ENCODE measurements at regions not wholly inside any gene's neighbourhood (a gene's known extent, or its start where the extent isn't known, plus 50 kb on each side); places are given as distances from the start of the nearest gene placed in this dataset.

GRCh38 chr7:112958775-112959174 is 127.9 kb downstream of the GPR85 start:
- TF ChIP-seq CREB1 (CRISPR knock-in tag; IDR thresholded peaks at IDR 0.05; ENCODE audit: low read depth) (no peak), EZH2phosphoT487 (IDR thresholded peaks at IDR 0.05; ENCODE audit: unreplicated experiment) (no peak), ZNF331 (CRISPR knock-in tag; IDR thresholded peaks at IDR 0.05; ENCODE audit: low read depth) (no peak), JUNB (IDR thresholded peaks at IDR 0.05; ENCODE audit: unreplicated experiment) (no peak), REST (IDR thresholded peaks at IDR 0.05; ENCODE audit: unreplicated experiment) (no peak), EZH2 (IDR thresholded peaks at IDR 0.05; ENCODE audit: low read depth, unreplicated experiment) (no peak), ZNF114 (CRISPR knock-in tag; IDR thresholded peaks at IDR 0.05) (no peak), STAT1 (IDR thresholded peaks at IDR 0.05; ENCODE audit: unreplicated experiment) (no peak), NANOG (IDR thresholded peaks at IDR 0.05; ENCODE audit: borderline replicate concordance) (no peak), ZNF462 (CRISPR knock-in tag; IDR thresholded peaks at IDR 0.05) (no peak), POLR2AphosphoS5 (IDR thresholded peaks at IDR 0.05; ENCODE audit: low read depth) (no peak)
- TF ChIP-seq, protein P1, sequence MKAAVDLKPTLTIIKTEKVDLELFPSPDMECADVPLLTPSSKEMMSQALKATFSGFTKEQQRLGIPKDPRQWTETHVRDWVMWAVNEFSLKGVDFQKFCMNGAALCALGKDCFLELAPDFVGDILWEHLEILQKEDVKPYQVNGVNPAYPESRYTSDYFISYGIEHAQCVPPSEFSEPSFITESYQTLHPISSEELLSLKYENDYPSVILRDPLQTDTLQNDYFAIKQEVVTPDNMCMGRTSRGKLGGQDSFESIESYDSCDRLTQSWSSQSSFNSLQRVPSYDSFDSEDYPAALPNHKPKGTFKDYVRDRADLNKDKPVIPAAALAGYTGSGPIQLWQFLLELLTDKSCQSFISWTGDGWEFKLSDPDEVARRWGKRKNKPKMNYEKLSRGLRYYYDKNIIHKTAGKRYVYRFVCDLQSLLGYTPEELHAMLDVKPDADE (IDR thresholded peaks at IDR 0.05): no peak
- TF ChIP-seq, protein P2, sequence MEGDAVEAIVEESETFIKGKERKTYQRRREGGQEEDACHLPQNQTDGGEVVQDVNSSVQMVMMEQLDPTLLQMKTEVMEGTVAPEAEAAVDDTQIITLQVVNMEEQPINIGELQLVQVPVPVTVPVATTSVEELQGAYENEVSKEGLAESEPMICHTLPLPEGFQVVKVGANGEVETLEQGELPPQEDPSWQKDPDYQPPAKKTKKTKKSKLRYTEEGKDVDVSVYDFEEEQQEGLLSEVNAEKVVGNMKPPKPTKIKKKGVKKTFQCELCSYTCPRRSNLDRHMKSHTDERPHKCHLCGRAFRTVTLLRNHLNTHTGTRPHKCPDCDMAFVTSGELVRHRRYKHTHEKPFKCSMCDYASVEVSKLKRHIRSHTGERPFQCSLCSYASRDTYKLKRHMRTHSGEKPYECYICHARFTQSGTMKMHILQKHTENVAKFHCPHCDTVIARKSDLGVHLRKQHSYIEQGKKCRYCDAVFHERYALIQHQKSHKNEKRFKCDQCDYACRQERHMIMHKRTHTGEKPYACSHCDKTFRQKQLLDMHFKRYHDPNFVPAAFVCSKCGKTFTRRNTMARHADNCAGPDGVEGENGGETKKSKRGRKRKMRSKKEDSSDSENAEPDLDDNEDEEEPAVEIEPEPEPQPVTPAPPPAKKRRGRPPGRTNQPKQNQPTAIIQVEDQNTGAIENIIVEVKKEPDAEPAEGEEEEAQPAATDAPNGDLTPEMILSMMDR (conservative IDR thresholded peaks at IDR 0.05; ENCODE audit: low read depth in 2 of 2): no peak
- Histone ChIP-seq H3F3A (replicated peaks; ENCODE audit: low read depth) (no peaks in the 10 kb centered on the region), H3K4me2 (no peak overlapping the region), H3K27ac (ENCODE audit: low read depth) (no peak overlapping the region), H3K4me1 (ENCODE audit: insufficient read depth) (no peaks in the 10 kb centered on the region), H2AFZ (no peak overlapping the region), H3K79me2 (replicated peaks; ENCODE audit: insufficient read depth) (no peaks in the 10 kb centered on the region), H3K9me2 (ENCODE audit: insufficient read depth) (no peaks in the 10 kb centered on the region), H3K27me3 (ENCODE audit: insufficient read depth) (no peaks in the 10 kb centered on the region), H3K36me3 (ENCODE audit: insufficient read depth) (no peaks in the 10 kb centered on the region), H4K20me1 (replicated peaks; ENCODE audit: insufficient read depth) (no peaks in the 10 kb centered on the region), H3K4me3 (no peak overlapping the region)
- Mint-ChIP-seq H3K27ac (no peak overlapping the region), H3K4me3 (no peak overlapping the region), H3K4me1 (no peaks in the 10 kb centered on the region), H3K36me3 (ENCODE audit: low read depth) (no peaks in the 10 kb centered on the region), H3K27me3 (ENCODE audit: insufficient read depth, low read depth, poor library complexity) (no peaks in the 10 kb centered on the region), H3K9me3 (no peaks in the 10 kb centered on the region)
- ATAC-seq (no peak), DNase-seq (ENCODE audit: low spot score) (no peak)

All from GM23338 (cell line).